Esophagus squamous epithelium (tissue), 4 donors: ENCODE measurements at regions not wholly inside any gene's neighbourhood (a gene's known extent, or its start where the extent isn't known, plus 50 kb on each side); places are given as distances from the start of the nearest gene placed in this dataset.

Experiments used
- POLR2A ChIP-seq, 4 donors: fragments of 450-650 bp; IDR thresholded peaks; one replicate each; pipeline ENCODE4 v1.6.1; 2017; ENCODE audit warnings: antibody characterized with exemption in 4 of 4, mild to moderate bottlenecking in 4 of 4, moderate library complexity in 3 of 4
- TF ChIP-seq, protein P1 (sequence below), 6 experiments: fragments of 450-650 bp in 4 of 6; fragments of 200-600 bp in 2 of 6; sonication (generic) in 2 of 6; IDR thresholded peaks; one replicate each; pipeline ENCODE4 v1.5.1; 2016 to 2019; ENCODE audit warnings: antibody characterized with exemption in 6 of 6, mild to moderate bottlenecking in 4 of 6, moderate library complexity in 4 of 6

DNA sequence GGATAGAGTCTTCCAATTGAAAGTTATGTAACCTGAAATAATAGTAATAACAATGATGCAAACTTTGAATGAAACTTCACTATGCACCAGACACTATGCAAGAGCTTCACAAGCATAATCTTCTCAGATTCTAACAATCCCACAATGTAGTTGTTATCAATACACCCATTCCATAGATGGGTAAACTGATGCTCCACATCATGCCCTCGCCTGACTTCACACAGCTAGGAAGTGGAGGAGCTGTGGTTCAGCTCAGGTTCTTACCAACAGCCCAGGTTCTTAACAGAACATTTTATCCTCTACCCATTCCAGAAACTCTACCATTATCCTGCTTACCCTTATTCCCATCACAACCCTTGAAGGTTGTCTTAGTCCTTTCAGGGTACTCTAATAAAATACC, 50.4 kb upstream of the HMGXB4 start:
- TF ChIP-seq, protein P1, sequence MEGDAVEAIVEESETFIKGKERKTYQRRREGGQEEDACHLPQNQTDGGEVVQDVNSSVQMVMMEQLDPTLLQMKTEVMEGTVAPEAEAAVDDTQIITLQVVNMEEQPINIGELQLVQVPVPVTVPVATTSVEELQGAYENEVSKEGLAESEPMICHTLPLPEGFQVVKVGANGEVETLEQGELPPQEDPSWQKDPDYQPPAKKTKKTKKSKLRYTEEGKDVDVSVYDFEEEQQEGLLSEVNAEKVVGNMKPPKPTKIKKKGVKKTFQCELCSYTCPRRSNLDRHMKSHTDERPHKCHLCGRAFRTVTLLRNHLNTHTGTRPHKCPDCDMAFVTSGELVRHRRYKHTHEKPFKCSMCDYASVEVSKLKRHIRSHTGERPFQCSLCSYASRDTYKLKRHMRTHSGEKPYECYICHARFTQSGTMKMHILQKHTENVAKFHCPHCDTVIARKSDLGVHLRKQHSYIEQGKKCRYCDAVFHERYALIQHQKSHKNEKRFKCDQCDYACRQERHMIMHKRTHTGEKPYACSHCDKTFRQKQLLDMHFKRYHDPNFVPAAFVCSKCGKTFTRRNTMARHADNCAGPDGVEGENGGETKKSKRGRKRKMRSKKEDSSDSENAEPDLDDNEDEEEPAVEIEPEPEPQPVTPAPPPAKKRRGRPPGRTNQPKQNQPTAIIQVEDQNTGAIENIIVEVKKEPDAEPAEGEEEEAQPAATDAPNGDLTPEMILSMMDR (IDR thresholded peaks at IDR 0.05) = no peak
- TF ChIP-seq POLR2A (IDR thresholded peaks at IDR 0.05) = no peak
